ENCODE measurements at regions not wholly inside any gene's neighbourhood (a gene's known extent, or its start where the extent isn't known, plus 50 kb on each side); places are given as distances from the start of the nearest gene placed in this dataset.

DNA sequence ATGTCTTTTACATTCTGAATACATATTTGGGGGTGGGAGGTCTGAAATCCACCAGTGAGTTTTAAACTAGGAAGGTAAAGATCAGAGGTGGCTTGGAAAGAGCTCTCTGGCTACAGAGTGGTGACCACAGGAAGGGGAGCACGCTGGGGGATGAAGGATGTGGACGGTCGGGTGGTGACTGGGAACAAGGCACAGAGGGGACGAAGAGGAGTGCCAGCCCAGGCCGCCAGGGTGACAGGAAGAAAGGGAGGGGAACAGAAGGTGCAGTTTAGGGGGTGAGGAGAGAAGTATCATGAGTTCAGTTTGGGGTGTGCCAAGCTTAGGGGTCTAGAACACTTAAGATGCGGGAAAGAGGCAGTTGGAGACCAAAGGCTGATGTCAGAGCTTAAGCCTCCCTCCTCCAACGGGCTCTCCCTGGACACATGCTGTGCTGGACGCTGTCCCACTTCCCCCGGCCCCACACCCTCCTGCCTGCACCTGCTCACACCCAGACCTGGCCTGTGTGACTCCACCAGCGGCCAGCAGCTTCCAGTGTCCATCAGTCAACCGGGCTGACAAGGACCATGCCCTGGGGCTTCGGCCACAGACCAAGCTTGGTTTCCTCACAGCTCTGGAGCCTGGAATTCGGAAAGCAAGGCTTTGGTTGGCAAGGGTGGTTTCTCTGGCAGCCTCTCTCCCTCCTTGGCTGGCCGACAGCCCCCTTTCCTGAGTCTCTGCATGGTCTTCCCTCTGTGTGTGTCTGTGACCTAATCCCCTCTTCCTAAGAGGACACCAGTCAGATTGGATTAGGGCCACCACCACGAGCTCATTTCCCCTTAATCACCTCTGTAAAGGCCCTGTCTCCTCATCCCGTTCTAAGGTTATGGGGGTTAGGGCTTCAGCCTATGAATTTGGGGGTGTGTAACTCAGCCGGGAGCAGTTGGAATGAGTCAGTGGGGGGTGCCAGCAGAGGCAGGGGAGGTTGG, 120.4 kb upstream of the IQSEC1 start:
- TF ChIP-seq EP300 (IDR thresholded peaks at IDR 0.05): no peak
- TF ChIP-seq CTCF (IDR thresholded peaks at IDR 0.05): no peak
- no peak for TF ChIP-seq POLR2A (IDR thresholded peaks at IDR 0.05)
- 49 to 65% (median 61%) methylated on average over 17 of the region's 17 CpGs for WGBS, 3 donors
- H3K27ac ChIP-seq: no peak overlapping the region
- H3K36me3 ChIP-seq: no peaks in the 10 kb centered on the region
- no peaks in the 10 kb centered on the region for H3K4me1 ChIP-seq (ENCODE audit: insufficient read depth)
- H3K27me3 ChIP-seq: no peaks in the 10 kb centered on the region
- no peak for DNase-seq
- H3K9me3 ChIP-seq: no peaks in the 10 kb centered on the region
- no peak overlapping the region for H3K4me3 ChIP-seq
- intact Hi-C loops (cut with DNase I): no loop called here

GRCh38 chr3:13192471-13193213, 119.4 kb upstream of the IQSEC1 start:
- 74 to 80% (median 74%) methylated on average over 15 to 16 of the region's 16 CpGs for WGBS, 3 donors
- no peak overlapping the region for H3K27ac ChIP-seq
- DNase-seq: no peak
- H3K4me3 ChIP-seq: no peak overlapping the region
- no peaks in the 10 kb centered on the region for H3K27me3 ChIP-seq
- no peaks in the 10 kb centered on the region for H3K36me3 ChIP-seq
- TF ChIP-seq POLR2A (IDR thresholded peaks at IDR 0.05): no peak
- no peak for TF ChIP-seq EP300 (IDR thresholded peaks at IDR 0.05)
- no peak for TF ChIP-seq CTCF (IDR thresholded peaks at IDR 0.05)
- intact Hi-C loops (cut with DNase I): no loop called here
- no peaks in the 10 kb centered on the region for H3K9me3 ChIP-seq
- no peaks in the 10 kb centered on the region for H3K4me1 ChIP-seq (ENCODE audit: insufficient read depth)

DNA sequence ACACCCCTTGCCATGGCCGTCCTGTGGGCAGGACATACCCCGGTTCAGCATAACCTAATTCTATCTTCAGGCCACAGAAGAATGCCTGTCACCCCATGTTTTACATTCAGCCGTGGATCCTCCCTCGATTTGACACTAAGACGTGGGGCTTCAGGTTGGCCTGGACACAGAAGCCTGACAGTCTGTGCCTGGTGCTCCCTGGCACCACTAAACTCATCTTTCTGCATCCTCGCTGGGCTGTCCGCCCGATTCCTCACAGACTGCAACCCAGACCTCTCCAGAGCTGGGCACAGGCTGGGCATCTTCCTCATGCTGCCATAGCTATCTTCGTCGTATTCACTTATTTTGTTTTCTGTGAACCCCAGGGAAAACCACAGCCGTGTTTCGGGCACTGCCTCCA, 117.8 kb upstream of the IQSEC1 start:
- 81 to 85% (median 82%) methylated on average over 12 of the region's 12 CpGs for WGBS, 3 donors
- intact Hi-C loops (cut with DNase I): no loop called here

More for the DNA sequence above, 117.8 kb upstream of the IQSEC1 start:
- no peaks in the 10 kb centered on the region for H3K4me1 ChIP-seq (ENCODE audit: insufficient read depth)
- no peaks in the 10 kb centered on the region for H3K36me3 ChIP-seq
- H3K27me3 ChIP-seq: no peaks in the 10 kb centered on the region
- TF ChIP-seq POLR2A (IDR thresholded peaks at IDR 0.05) (no peak), EP300 (IDR thresholded peaks at IDR 0.05) (no peak), CTCF (IDR thresholded peaks at IDR 0.05) (no peak)
- DNase-seq: no peak
- no peak overlapping the region for H3K4me3 ChIP-seq
- no peak overlapping the region for H3K27ac ChIP-seq
- H3K9me3 ChIP-seq: no peaks in the 10 kb centered on the region

Measured in ovary (tissue), 7 donors.